ENCODE measurements at regions not wholly inside any gene's neighbourhood (a gene's known extent, or its start where the extent isn't known, plus 50 kb on each side); places are given as distances from the start of the nearest gene placed in this dataset.

DNA sequence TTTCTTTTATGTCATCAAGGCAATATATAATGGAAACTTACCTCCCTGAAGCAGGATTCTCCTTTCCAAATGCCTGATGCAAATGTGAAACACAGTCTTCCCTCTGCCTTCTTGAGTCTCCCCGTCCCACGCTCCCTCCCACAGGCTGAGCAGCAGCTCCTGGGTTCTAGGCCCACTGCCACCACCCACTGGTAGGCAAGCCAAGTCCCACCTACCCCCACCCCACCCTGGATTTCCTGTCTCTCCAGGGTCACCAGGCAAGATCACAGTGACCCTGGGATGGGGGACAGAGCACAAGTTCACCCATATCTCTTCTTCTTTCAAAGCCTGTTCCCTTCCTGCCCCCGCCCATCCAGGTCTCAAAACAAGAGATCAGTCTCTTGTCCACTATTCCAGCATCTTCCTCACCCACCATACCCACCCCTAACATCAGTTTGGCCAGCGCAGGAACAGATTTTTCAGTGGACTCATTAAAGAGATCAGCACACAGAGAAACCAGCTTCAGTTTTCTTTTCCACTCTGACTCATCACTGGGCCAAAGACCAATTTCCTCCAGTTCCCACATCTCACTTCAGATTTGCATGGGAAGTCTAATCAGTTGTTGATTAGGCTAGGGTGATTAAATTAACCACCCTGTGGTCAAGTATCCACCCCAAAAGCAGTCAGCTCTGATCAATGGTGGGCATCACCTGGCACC, 151.5 kb downstream of the ACTL7B start:
- no peak for ATAC-seq (ENCODE audit: low read depth)
- no peak overlapping the region for H2AK5ac ChIP-seq (ENCODE audit: low read depth, low read length)
- H3K27me3 ChIP-seq (ENCODE audit: control insufficient read depth, insufficient read depth, low read length), result no peaks in the 10 kb centered on the region; the same call in 1 of the 2 replicates
- no peak overlapping the region for H2BK120ac ChIP-seq (ENCODE audit: low read depth, low read length)
- no peak overlapping the region for H2BK15ac ChIP-seq (ENCODE audit: low read depth, low read length)
- intact Hi-C loops (cut with micrococcal nuclease) (no loop called here), in situ Hi-C loops (cut with MboI; ENCODE audit: low sequenced_read_pairs) (no loop called here), dilution Hi-C loops (cut with HindIII; ENCODE audit: low sequenced_read_pairs, unreplicated experiment) (no loop called here)
- H2BK5ac ChIP-seq (ENCODE audit: low read depth, low read length, poor library complexity, severe bottlenecking), result no peak overlapping the region
- H2AK9ac ChIP-seq (replicated peaks; ENCODE audit: low read depth, low read length, poor library complexity), result no peak overlapping the region
- POLR2A ChIA-PET (ENCODE audit: unreplicated experiment), result interaction anchor here (0.5 kb wide), 1 partner anchor 125 kb away, joined by 4 read pairs; no protein-coding TSS in a partner anchor
- H3K79me1 ChIP-seq (ENCODE audit: low read depth in 1 of 2, low read length in 2 of 2), result no peaks in the 10 kb centered on the region; a peak in 1 of 4 replicates
- no peak overlapping the region for H3K14ac ChIP-seq (replicated peaks; ENCODE audit: low read depth, low read length)
- no peak overlapping the region for H2BK20ac ChIP-seq (ENCODE audit: low read depth, low read length)
- H3K27ac ChIP-seq (ENCODE audit: insufficient read depth, low read length), result no peak overlapping the region
- no peaks in the 10 kb centered on the region for H3K9me1 ChIP-seq (ENCODE audit: insufficient read depth, low read length)
- H3K9me3 ChIP-seq (ENCODE audit: control insufficient read depth, insufficient read depth, low read length), result no peaks in the 10 kb centered on the region
- WGBS, 2 experiments (ENCODE audit: extremely low coverage in 2 of 2, insufficient read length in 1 of 2), result 63% methylated on average over 3 of the region's 4 CpGs; no CpG with 5 or more reads in 1 of the 2 experiments
- H3K9ac ChIP-seq (ENCODE audit: low read depth, low read length), result no peak overlapping the region
- no peaks in the 10 kb centered on the region for H3K36me3 ChIP-seq (ENCODE audit: control insufficient read depth, insufficient read depth, low read length)
- H3K23ac ChIP-seq (ENCODE audit: low read depth, low read length), result no peak overlapping the region
- BruUV-seq (replicated peaks), result no TSS peak
- no peak for DNase-seq
- no peak overlapping the region for H3K4me3 ChIP-seq (ENCODE audit: insufficient read depth, low read depth, low read length)
- H3K4me1 ChIP-seq (ENCODE audit: control insufficient read depth, insufficient read depth, low read length), result no peaks in the 10 kb centered on the region
- no peak overlapping the region for H3K18ac ChIP-seq (ENCODE audit: low read depth, low read length)
- TF ChIP-seq SMC3 (IDR thresholded peaks at IDR 0.05; ENCODE audit: low read depth, low read length) (no peak), MAZ (IDR thresholded peaks at IDR 0.05; ENCODE audit: borderline replicate concordance, low read depth, low read length) (no peak), CHD1 (IDR thresholded peaks at IDR 0.05; ENCODE audit: low read depth, low read length) (no peak), POLR2A (IDR thresholded peaks at IDR 0.05; ENCODE audit: low read depth, low read length) (no peak), MAFK (IDR thresholded peaks at IDR 0.05; ENCODE audit: low read depth, low read length) (no peak), BHLHE40 (IDR thresholded peaks at IDR 0.05; ENCODE audit: low read depth, low read length) (no peak), RAD21 (IDR thresholded peaks at IDR 0.05; ENCODE audit: low read length) (no peak), RCOR1 (IDR thresholded peaks at IDR 0.05; ENCODE audit: insufficient replicate concordance, low read length) (no peak), CEBPB (IDR thresholded peaks at IDR 0.05; ENCODE audit: low read depth, low read length) (no peak), NFE2L2 (IDR thresholded peaks at IDR 0.05; ENCODE audit: low read depth, low read length) (no peak), MXI1 (IDR thresholded peaks at IDR 0.05; ENCODE audit: borderline replicate concordance, low read depth, low read length) (no peak), RFX5 (IDR thresholded peaks at IDR 0.05; ENCODE audit: low read depth, low read length) (no peak), FOS (IDR thresholded peaks at IDR 0.05; ENCODE audit: low read depth, low read length) (no peak)
- TF ChIP-seq, protein P1, sequence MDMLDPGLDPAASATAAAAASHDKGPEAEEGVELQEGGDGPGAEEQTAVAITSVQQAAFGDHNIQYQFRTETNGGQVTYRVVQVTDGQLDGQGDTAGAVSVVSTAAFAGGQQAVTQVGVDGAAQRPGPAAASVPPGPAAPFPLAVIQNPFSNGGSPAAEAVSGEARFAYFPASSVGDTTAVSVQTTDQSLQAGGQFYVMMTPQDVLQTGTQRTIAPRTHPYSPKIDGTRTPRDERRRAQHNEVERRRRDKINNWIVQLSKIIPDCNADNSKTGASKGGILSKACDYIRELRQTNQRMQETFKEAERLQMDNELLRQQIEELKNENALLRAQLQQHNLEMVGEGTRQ (IDR thresholded peaks at IDR 0.05; ENCODE audit: low read depth, low read length), result no peak
- TF ChIP-seq, protein P2, sequence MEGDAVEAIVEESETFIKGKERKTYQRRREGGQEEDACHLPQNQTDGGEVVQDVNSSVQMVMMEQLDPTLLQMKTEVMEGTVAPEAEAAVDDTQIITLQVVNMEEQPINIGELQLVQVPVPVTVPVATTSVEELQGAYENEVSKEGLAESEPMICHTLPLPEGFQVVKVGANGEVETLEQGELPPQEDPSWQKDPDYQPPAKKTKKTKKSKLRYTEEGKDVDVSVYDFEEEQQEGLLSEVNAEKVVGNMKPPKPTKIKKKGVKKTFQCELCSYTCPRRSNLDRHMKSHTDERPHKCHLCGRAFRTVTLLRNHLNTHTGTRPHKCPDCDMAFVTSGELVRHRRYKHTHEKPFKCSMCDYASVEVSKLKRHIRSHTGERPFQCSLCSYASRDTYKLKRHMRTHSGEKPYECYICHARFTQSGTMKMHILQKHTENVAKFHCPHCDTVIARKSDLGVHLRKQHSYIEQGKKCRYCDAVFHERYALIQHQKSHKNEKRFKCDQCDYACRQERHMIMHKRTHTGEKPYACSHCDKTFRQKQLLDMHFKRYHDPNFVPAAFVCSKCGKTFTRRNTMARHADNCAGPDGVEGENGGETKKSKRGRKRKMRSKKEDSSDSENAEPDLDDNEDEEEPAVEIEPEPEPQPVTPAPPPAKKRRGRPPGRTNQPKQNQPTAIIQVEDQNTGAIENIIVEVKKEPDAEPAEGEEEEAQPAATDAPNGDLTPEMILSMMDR (conservative IDR thresholded peaks at IDR 0.05; ENCODE audit: low read depth, low read length), result no peak
- TF ChIP-seq, protein P3, sequence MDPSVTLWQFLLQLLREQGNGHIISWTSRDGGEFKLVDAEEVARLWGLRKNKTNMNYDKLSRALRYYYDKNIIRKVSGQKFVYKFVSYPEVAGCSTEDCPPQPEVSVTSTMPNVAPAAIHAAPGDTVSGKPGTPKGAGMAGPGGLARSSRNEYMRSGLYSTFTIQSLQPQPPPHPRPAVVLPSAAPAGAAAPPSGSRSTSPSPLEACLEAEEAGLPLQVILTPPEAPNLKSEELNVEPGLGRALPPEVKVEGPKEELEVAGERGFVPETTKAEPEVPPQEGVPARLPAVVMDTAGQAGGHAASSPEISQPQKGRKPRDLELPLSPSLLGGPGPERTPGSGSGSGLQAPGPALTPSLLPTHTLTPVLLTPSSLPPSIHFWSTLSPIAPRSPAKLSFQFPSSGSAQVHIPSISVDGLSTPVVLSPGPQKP (IDR thresholded peaks at IDR 0.05; ENCODE audit: borderline replicate concordance, low read depth, low read length), result no peak
- CTCF ChIA-PET, result no interaction called here
- H4K8ac ChIP-seq (ENCODE audit: low read depth in 2 of 2, low read length in 2 of 2), result no peak overlapping the region
- no peak overlapping the region for H4K91ac ChIP-seq (ENCODE audit: insufficient read depth, low read depth, low read length)
- H4K5ac ChIP-seq (ENCODE audit: low read depth, low read length), result no peak overlapping the region
- no peak overlapping the region for H2AFZ ChIP-seq (replicated peaks; ENCODE audit: low read length, poor library complexity)
- H4K20me1 ChIP-seq (ENCODE audit: insufficient read depth, low read length), result no peaks in the 10 kb centered on the region
- H3K56ac ChIP-seq (ENCODE audit: extremely low read depth, insufficient read depth, low read length), result no peak overlapping the region
- H3K4me2 ChIP-seq (ENCODE audit: low read depth, low read length), result no peak overlapping the region
- H3K4ac ChIP-seq (ENCODE audit: low read depth, low read length), result no peak overlapping the region
